ENCODE measurements at regions not wholly inside any gene's neighbourhood (a gene's known extent, or its start where the extent isn't known, plus 50 kb on each side); places are given as distances from the start of the nearest gene placed in this dataset.

DNA sequence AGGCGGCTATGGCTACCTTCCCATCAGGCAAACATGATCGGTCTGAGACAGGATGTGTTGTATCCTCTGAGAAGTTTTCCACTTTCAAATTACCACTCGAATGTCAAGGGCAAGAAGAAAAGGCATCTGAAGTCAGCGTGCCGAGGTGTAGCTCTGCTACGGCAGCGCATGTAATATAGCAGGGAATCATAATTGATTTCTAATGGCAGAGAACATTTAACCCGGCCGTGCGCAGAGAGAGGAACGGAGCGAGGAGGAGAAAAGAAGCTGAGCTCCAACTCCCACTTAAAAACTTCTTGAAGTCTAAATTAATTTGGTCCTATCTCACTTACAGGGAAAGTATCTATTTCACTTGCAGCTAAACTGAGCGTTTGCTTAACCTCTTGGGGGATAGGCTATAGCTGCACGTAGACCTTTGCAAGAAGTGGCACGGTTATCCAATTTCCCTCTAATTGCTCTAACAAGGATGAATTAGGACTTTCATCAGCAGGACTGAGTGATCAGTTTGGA lies 137.3 kb upstream of the KIRREL3 start:
- DNase-seq (ENCODE audit: low spot score): no peak

DNA sequence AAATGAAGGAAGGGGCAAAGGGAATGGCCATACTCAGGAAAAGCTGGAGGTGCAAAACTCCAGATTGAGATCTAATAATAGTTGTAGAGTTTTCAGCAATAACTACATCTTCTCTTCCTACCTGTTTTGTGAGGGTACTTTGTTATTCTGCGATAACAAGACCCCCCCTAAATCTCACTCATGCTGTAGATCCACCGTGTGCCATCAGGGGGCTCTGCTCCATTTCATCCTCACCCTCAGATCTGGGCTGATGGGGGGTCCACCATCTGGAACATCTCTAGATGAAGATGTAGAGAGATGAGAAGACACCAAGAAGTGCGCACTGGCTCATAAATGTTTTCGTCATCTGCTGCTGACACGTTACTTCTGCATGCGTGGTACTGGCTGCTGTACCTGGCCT lies 135.9 kb upstream of the KIRREL3 start:
- no peak for DNase-seq (ENCODE audit: low spot score)

DNA sequence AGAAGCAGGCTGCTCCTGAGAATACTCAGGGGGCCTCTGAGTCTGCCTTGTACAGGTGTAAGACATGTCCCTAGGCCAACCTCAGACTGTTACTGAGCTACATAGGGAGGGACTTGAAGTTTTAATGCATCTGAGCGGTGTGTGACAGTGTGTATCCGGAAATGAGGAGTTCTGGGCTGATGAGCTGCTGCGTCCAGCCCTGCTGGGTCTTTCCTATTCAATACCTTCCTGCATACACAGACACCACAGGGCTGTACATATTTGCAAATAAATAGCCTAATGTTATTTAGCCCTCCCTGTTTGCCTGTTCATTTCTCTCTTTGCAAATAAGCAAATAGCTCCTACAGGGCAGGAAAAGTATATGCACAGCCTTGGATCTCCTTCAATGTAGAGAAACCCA lies 134.7 kb upstream of the KIRREL3 start:
- DNase-seq (ENCODE audit: low spot score): no peak

DNA sequence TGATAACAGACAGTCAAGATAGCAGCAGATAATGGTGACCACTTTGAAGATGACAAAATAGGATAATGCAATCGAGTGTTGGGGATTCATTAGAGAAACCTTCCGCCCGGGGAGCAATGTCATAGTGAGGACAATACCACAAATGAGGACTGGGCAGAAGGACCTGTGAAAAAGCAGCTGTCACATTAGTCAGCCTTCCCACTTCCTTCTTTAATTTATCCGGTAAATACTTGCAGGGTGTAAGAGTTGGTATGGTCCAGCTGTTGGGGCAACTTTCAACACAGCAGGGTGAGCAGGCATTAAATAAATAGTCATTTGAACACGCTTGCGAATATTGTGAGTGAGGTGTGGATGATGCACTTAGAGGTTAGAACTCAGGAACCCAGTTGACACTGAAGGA lies 132.5 kb upstream of the KIRREL3 start:
- DNase-seq (ENCODE audit: low spot score): no peak

DNA sequence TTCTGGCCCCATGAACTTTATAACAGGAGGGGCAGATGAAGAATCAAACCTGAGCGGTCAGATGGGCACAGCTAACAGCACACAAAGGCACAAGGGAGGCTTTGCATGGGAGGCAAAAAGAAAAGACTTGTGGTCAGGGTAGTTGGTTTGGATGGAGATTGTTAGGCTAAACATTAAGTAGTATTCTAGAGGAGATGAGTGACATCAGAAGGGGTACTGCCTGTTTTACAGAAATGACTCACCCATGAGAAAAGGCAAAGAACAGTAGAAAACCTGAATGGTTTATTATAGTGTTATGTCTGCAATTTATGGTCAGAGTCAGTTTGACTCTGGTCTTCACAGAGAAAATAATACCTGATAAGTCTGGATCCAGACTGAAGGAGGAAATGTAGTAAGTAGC lies 129.8 kb upstream of the KIRREL3 start:
- DNase-seq (ENCODE audit: low spot score): no peak

DNA sequence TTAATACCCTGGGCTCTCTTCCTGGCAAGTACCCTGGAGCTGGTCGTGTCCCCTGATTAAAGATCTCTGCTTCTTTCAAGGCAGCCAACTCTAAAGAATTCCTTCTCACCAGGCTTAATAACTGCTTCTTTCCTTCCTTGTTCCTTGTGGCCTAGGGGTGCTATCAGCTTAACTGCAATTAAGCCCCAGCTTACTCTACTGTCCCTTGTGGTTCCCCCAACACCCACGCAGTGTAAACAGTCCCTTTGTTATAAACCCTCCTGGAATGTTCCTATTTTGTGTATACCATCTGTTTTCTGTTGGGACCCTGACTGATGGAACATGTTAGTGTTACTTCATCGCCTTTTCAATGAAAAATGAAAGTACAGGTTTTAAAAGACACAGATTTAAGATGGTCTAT lies 126.4 kb upstream of the KIRREL3 start:
- no peak for DNase-seq (ENCODE audit: low spot score)

DNA sequence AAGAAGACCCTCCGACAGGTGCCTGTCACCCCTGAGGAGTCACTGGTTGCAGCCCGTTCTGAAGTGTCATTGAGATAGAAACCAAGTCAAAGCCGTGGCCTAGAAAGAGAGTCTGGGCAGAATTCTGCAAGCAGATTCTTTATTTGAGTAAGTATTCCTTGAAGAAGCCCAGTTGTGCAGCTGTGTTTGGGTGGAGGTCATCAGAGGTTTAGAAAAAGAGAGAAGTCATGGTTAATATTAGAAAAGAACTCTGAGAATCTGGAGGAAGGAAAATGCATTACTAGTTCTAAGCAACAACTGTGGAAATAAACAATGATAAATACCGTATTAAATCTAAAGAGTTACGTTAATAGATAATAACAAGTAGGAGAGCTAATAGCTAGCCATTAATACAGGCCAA lies 118.8 kb upstream of the KIRREL3 start:
- no peak for DNase-seq (ENCODE audit: low spot score)

DNA sequence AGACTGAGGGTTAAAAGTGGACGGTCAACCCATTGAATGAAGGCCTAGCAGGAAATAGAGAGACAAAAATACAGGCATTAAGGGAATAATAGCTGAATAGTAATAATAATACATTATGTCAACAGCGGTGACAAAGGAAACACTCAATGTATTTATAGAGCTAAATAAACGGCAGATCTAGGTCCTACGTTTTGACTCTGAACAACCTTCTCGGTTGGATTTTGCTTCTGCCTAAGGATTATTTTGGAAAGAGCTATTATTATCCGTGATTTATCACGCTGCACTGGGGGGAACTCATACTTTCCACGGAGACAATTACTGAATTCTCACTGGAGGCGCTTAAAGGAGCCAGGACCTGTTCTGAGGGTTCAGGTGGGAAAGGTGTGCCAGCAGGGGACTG lies 118.2 kb upstream of the KIRREL3 start:
- no peak for DNase-seq (ENCODE audit: low spot score)

DNA sequence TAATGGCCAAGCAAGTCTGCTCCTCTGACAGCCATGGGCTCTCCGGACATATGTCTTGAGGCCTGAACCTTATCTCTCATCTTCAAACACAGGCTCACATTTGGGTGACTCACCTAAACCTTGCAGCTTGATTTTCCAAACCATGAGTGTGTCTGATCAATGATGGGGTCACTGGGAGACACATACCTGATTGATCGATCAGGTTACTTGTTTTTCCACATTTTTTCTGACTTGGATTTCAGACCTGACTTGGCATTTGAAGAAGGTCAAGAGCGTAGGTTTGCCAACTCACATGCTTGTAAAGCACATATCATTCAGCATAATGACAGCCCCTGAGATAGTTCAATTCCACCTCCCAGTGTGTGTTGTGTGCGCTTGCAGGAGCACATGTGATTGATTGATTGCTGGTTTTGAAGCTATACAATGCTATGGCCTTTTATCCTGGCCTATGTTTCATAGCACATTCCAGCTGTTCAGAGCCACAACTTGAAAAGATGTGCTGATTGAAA lies 116.7 kb upstream of the KIRREL3 start:
- DNase-seq (ENCODE audit: low spot score): no peak

DNA sequence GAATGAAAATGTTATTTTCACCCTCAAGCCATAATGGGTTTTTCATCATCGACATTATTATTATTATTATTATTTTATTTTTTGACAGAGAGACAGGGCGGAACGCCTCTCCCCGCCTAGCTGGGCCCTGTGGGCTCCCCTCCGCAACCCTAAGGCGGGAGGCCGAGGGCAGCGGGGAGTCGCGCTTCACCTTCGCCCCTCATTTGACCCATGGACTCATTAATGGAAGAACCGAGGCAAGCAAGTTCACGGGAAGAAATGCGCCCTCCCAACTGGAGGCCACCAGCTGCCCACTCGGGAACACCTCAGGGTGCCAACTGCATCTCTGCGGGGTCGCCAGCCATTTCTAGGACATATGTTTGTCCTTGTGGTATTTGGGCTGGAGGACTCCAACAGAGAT lies 115.3 kb upstream of the KIRREL3 start:
- no peak for DNase-seq (ENCODE audit: low spot score)

DNA sequence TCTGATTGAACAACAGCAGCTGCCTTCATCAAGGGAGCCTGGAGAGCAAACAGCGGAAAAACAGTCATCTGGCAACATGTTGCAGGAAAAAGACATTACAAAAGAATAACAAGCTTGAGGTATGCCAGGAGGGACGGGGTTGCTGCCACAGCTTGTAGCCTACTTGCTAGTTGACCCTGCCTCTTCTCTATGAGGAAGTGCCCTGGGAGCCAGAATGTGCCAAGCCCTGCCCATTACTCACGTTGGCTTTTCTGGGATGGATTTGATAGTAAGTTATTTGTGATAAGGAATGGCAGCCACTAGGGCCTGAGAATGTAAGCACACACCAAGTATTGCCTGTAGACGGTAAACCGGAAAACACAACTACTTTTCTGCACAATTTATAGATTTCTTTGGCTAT lies 113.5 kb upstream of the KIRREL3 start:
- no peak for DNase-seq (ENCODE audit: low spot score)

DNA sequence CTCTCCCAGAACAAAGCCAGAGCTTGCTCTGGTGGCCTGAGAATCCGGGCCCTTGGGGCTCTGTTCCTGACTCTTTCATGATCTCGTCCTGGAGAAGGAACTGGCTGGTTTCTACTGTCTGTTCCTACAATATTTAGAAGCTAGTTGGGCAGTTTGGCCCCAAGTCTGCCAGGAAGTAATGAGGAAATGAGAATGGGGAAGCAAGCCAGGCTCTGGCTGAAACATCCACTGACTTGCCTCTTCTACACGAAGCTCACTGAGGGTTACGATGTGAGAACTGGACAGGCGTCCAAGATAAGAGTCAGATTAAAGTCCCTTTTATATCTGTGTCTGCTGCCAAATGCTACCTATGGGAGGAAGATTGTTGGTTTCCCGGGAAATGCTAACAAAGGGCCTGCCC lies 110.0 kb upstream of the KIRREL3 start:
- no peak for DNase-seq (ENCODE audit: low spot score)

DNA sequence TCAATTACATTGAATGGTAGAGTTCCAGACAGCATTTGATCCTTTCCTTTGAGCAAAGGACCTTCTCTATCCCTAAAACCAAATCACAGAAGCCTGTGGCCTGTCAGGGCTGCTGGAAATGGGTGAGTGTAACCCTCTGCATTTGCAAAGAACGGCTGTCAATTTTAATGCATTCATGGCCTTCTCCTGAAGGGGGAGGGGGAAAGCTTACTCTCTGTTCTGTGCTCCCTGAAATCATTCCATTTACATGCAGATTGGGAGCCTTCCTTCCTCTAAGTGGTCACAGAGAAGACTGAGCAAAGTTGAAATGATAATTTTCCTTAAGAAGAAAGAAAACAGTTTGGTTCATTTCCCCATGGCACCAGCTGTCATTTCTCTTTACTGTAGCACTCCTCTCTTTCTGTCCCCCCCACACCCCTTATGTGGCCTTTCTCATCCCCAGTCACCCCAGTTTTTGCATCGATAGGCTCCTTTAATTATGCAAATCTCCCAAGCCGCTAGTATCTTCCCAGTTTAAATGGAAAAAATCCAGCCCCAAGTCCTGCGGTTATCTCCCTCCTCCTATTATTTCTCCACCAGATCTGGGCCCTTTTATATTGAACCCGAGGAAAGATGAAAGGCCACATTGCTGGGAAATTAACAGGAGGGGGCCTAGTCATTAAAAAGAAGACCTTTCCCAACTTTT lies 109.4 kb upstream of the KIRREL3 start:
- DNase-seq (ENCODE audit: low spot score): no peak

DNA sequence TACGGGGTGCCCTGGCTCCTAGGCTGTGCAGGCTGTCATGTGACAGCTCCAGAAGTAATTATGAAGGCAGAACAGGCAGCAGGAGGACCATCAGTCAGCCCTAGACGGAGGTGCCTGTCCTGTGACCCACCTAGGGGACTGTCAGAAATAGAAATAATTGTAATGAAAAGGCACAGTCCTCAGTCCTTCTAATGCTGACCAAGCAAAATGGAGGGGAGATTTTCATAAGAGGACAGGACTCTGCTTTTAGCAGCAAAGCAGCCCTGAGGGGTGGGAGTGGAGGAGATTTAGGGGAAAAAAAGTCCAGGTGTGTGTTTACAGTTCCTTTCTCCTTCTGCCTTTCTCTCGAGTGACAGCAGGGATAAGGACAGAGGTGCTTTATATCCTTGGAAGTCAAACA lies 108.3 kb upstream of the KIRREL3 start:
- DNase-seq (ENCODE audit: low spot score): no peak

DNA sequence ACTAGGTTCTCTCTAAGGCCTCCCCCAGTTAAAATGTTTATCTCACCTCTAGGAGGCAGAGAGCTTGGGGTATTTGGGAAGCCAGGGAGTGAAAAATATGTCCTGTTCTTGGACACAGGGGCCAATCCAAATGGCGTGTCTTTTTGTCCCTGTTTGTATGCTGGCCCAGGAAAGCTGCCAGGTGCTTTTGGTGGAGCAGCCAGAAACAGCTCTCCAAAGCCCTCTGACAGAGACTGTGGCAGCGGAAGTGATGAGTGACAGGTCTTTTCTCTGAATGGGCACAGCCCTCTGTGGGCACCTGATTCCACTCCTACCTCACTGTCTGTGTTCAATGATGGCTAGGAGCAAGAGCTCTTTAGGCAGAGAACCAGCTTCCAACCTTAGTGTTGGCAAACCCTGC lies 106.4 kb upstream of the KIRREL3 start:
- no peak for DNase-seq (ENCODE audit: low spot score)

DNA sequence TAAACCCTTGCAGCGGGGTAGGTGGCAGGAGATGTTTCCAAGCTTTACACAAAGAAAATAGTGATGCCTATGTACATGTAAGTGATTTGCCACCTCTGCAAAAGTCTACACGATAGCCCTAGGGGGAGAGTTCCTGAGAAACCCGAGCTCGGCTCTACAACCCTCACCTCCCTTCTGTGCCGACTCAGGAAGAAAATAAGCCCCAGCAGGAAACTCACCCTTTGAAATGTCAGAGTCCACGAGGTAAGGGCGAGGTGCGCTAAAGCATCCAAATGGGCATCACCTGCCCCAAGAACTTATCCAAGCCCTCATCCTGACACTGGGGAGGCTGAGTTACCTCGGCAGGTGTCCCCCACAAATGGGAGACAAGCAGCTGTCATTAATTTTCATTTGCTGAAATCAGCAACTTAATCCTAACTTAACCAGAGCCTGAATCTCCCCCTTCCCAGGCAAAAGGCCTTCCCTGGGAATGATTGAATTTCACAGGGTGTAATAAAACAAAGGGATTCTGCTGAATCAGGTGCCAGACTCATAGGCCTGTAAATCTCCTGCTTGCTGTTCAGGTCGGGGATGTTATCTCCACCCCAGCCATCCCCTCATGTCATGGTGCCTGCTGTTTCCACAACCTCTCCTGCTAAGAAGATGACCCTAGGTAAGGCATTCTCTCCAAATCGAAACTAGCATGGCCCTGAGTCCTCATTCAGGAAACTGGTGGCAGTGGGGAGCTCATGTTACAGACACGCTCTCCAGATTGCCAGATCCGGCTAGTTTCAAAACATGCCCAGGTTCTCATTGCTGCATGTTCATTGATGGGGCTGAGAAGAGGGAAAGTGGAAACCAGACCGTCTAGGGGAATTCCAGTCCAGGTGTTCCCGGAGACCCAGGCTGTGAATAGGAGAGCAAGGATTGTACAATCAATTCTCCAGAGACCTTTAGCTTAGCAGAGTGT lies 105.3 kb upstream of the KIRREL3 start:
- DNase-seq (ENCODE audit: low spot score): no peak

DNA sequence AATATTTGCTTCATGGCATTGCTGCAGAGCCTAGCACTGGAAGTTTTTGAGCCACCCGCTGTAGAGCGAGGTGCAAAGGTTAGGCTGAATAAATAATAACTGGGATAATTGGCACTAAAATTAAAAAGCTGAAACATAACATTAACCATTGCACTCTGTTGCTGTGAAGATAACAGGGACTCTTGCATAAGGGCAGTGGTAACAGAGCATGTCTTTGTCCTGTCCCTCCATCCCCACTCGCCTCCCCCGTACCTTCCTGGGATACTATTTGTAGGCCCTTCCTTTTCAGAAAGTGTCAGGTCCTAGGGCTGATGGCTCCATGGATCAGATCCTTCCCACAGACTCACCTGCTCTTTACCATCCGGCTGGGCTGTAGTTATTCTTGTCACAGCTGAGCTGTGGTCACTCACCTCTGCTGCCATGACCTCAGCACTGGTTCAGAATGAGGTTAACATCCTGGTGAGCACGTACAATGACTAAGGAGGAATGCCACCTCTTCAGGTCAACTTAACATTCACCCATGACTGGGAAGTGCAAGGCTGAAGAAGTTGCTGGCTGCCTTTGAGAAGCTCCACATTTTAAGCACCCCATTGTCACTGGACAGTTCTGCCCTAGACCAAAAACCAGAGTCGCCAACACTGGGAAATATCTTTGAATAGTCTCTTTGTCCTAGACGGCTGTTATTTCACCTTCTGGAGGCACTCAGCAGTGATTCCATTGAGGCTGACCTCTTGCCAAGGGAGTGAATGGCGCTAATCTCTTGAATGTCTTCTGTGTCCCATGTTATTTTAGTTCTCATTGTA lies 103.2 kb upstream of the KIRREL3 start:
- DNase-seq (ENCODE audit: low spot score): no peak

DNA sequence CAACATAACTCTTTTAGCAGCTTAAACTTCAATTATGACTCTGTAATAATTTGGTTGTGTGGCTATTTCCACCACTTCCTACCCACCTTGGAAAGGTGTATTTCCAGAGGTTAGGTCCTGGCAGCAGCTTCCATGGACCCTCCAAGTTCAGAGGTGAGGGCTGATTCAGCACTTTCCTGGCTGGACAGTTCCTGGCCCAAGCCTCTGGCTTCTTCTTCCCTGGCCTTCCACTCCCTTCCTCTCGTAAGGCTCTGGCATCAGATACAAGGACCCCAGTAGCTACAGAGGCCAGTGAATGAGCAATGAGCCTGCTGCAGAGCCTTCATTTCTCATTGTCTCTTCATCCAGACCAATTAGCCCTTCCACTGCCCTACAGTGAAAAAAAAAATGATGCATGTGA lies 98.1 kb upstream of the KIRREL3 start:
- DNase-seq (ENCODE audit: low spot score): no peak

DNA sequence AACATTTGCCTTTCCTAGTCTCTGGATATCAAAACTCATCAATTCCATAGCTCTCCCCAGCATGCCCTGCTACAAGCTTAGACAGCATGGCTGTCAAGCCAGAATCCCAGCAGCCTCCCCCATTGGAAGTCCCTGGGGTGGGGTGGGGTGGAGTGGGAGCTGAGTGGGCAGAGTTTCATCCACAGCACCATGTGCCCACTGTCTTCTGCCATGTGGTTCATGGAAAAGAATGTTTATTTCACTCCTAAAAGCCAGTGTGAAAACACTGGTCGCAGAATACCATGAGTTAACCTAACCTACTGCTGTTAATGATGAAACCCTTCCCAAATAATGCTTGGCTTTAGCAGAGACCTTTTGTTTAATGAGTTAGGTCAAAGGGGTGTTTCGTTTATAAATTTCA lies 80.2 kb upstream of the KIRREL3 start:
- DNase-seq (ENCODE audit: low spot score): no peak

DNA sequence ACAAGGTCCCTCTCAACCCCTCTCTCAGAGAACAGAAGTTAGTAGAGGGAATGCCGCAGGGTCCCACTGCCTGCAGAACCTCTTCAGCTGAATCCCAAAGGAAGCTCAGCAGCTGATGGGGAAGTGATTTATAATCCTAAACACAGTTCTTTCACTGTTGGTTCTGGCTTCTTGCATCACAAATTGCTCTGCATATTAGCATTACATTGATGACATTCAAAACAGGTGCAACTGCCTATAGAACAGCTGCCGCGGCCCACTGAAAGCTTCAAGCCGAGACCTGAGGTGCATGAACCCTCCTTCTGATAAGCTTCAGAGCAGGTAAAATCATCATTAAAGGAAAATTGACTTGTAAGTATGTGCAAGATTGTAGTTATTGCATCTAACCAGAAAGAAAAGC lies 75.2 kb upstream of the KIRREL3 start:
- no peak for DNase-seq (ENCODE audit: low spot score)

DNA sequence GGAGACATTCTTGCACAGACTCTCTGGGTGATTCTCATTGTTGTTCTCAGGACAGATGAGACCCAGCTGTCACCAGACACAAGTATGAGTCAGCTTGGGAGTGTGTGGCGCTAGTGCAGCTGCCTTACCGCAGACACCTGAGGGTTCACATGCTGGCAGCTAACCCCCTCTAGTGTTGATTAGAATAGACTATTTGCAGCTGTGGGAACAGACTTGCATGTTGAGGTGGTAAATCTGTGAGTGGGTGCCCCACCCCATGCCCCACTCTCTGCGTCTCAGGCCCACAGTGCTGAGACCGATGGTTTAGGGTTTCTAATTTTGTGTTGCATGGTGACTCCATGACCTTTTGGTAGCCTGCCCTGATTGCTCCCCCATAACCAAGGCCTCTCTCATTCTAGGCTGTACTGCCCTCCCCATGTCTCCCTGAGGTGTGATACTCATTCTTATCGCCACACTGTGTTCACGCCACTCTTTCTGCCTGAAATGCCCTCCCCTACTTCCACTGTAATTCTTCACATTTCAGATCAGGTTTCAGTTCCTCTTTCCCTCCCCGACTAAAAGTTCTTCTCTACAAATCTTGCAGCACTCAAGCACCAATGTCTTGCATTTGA lies 73.7 kb upstream of the KIRREL3 start:
- no peak for DNase-seq (ENCODE audit: low spot score)

DNA sequence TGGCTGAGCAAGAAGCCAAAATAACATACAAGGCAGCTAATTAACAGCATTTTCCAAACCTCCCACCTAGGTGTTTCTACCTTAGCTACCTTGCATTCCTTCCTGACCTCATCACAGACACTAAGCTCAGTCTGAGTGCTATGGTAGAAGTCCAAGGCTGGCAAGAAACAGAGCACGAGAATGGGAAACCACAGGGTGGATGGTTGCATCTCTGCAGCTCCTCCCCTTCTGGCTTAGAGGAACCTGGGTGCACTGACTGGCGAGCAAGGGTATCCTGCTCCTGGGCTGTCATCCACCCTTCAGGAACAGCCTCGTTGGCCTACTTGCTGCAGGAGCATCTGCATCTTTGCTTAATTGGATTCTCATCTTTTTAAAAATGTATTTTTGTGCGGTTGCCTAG lies 73.1 kb upstream of the KIRREL3 start:
- no peak for DNase-seq (ENCODE audit: low spot score)
